ENCODE measurements at regions not wholly inside any gene's neighbourhood (a gene's known extent, or its start where the extent isn't known, plus 50 kb on each side); places are given as distances from the start of the nearest gene placed in this dataset.

GRCh38 chr6:3535776-3536435, 79.1 kb upstream of the SLC22A23 start:
- TF ChIP-seq POLR2A (IDR thresholded peaks at IDR 0.05) (no peak), CTCF (IDR thresholded peaks at IDR 0.05 in 8 of 11, conservative IDR thresholded peaks at IDR 0.05 in 3 of 11) (no peak), POLR2AphosphoS5 (IDR thresholded peaks at IDR 0.05) (no peak)

Measured in spleen (tissue), 7 donors.